IPS DF 4.7 (cell line): ENCODE measurements at regions not wholly inside any gene's neighbourhood (a gene's known extent, or its start where the extent isn't known, plus 50 kb on each side); places are given as distances from the start of the nearest gene placed in this dataset.
A peak's percentile ranks its signal among the peaks of the same experiment; 100 is the strongest.

Source experiments
- DNase-seq: peaks from one replicate; pipeline ENCODE4 v3.0.0-alpha.2; 2013; ENCODE audit warnings: low spot score; ENCODE audit errors: extremely low read depth

DNA sequence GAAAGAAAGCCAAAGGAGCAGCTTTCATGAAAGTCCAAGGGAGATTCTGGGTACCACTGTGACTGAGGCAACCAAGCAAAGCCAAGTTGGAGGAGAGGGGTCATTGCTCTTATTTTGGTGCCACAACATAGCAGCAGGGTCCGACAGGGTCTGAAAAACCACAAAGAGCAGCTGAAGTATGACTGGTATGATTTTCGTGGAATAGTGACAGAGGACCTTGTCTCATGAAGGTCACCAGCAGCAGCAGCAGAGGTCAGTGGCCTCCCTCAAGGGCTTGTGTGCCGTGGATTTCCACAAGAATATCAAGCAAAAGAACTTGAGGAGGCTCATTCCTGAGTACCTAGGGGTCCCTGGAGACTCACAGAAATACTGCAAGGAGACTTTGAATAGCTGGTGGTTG, 160.9 kb upstream of the SYT6 start:
- DNase-seq = no peak

GRCh38 chr1:114314098-114314497, 160.4 kb upstream of the SYT6 start:
- no peak for DNase-seq

GRCh38 chr1:114310695-114311271, 157.1 kb upstream of the SYT6 start:
- DNase-seq = no peak

- DNase-seq = no peak
Measured at GRCh38 chr1:114302821-114303220, 149.2 kb upstream of the SYT6 start.

GRCh38 chr1:114299331-114299975, 145.8 kb upstream of the SYT6 start:
- no peak for DNase-seq

- no peak for DNase-seq
Measured at GRCh38 chr1:114298008-114298407, 144.3 kb upstream of the SYT6 start.

DNA sequence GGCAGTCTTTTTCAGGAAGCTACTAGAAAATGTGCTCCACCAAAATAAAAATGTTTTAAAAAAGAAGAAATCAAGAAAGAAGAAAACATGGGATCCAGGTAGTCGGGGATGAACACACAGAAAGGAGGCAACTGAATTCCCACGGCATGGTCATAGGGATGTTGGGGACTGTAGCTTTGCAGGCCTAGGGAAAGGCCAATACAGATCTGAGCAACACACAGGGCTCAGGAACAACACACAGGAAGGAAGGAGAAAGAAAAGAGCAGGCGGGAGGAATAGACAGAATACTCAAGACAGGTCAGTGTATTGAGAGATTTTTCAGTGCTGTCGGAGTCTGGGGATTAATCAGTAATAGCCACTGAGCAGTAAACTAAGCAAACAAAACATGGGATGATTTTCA, 142.7 kb upstream of the SYT6 start:
- DNase-seq = no peak

DNA sequence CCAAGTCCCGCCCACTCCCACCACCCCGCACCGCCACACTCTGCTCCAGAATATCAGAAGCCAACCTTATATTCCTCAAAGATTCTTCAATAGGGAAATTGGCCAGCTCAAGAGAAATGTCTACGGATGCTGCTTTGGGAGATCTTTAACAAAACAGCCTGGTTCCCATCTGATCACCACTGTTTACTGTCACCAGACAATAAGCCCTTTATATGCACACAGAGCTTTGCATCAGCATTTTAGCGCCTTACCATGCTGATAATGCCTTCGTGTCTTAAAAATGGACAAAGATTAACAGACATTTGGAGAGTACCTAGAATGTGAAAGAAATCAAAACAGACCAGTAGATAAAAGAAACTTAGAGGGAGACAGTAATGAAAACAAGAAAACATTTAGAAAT, 141.7 kb upstream of the SYT6 start:
- DNase-seq = no peak

- DNase-seq = no peak
Measured at GRCh38 chr1:114292835-114293234, 139.2 kb upstream of the SYT6 start.

- DNase-seq = no peak
Measured at GRCh38 chr1:114292194-114292593, 138.5 kb upstream of the SYT6 start.

DNA sequence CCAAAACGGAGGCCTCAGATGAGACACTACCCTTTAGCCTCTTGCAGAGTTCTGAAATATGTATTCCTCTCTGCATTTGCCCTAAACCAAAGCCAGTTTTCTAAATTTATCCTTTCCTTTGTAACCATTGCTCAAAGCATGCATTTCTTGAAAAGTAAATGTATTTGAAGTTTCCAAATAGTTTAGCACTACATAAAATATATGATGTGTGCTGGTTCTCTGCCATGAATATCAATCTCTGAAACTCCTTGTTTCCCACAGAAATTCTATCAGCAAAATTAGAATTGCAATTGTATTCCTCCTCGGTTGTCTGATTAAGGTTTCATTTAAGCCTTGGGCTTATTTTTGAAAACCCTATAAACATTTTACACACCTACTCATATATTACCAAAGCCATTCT, 137.1 kb upstream of the SYT6 start:
- DNase-seq = no peak

GRCh38 chr1:114290341-114290740, 136.7 kb upstream of the SYT6 start:
- no peak for DNase-seq

GRCh38 chr1:114289824-114290223, 136.2 kb upstream of the SYT6 start:
- no peak for DNase-seq

DNA sequence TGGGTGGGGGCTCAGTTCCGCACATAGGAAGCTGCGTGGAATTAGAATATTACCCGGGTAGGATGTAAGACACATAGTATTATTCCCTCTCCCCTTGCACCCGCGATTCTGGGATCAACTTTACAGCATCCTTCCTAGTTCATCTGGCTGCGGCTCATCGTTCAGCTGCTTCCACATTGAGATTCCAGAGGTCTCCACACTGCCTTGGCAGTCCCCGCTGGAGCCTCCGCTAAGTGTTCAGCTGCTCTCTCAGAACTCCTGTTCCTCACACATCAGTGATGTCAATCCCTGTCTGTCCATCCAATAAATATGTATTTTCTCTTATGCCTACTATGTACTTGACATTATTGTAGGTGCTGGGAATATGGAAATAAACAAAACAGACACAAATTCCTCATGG, 135.6 kb upstream of the SYT6 start:
- DNase-seq = no peak

DNA sequence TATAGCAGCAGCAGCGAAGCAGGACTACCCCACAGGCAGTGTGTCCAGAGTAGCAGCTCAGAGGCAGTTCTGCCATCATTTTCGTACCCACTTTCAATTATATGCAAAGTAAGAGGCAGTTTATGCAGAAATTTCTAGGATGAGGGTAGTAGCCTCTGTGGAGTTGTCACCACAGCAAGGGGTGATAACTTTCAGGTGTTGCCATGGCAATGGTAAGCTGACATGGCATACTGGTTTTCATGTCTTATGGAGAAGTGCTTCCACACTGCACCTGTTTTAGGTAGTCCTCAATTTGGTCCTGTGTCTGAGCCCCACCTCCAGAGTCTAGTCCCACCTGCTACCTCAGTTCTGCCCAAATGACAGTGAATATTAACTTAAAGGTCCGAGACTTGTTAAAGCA, 133.3 kb upstream of the SYT6 start:
- DNase-seq = no peak

DNA sequence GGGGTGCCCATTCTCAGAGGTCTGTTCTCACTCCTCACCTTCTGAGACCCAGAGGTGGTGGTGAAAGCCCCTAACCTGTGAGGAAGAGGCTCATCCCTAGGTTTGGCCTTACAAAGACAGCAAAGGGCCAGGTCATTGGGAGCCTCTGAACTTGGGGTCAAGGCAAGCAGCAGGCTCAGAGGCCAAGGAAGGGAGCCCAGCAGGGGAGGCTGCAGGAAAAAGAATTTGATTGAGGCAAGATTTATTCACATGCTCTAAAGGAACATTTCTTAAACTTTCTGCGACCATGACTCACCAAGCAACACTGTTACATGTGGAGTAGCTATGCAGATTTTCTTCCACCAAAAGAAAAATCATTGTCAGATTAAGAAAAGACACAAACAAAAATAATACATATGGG, 132.5 kb upstream of the SYT6 start:
- no peak for DNase-seq

DNA sequence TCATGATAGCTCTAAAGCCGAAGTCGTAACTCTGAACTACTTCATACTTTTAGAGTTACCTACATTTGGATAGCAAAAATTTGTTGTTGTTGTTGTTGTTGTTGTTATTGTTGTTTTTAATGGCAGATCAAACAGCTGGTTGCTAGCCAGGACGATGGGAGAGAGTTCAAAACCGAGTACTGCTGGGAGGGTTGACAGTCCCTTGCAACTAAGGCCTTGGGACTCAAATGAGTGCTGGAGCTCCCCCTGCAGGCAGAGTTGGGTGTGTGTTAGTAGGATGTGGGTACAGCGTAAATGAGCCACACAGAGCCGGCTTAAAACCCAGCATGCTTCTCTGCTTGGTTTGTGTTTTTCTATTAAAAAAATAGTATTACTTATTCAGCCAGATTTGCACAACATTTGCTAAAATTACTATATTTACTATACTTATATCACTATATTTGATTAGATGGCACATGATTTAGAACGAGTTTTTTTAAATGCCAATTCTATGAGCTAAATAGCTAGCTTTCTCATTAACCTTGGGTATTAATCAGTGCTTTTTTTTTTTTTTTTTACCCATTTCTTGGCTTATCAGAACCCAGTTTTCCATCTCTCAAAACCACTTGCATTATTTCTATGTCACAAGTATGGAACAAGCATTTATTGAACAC, 129.2 kb upstream of the SYT6 start:
- peak; percentile 83 for DNase-seq

DNA sequence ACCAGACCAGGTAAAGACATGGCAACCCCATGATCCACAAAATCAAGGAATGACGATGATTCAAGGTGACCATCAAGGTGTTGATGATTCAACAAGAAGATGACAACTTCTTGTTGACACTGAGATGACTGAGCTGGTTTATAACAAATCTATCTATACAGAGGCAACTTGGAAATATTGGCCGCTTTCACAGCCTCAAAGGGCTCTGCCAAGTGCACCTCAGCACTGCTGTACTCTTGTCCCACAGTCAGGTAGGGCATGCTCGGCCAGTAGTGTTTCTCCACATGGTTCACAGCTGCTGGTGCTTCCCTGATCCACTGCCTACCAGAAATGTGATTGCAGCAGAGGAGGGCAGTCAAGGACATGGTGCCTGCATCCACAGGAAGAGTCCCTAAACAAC, 125.2 kb upstream of the SYT6 start:
- DNase-seq = no peak

DNA sequence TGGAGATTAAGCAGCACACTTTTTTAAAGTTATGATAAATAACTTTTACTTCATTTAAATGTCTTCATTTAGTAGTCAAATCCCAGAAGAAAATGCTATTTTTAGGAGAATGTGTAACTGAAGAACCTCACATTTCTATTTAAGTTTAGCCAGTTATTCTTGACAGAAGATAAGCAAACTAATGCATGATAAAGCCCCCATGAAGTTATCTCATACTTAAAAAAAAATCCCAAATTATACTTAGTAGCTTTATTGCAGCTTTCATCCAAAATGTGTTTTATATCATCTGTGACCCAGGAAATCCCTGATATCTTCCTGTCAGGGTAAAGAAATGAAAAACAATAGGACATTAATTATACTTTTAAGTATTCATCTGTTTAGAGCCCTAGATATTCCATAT, 124.8 kb upstream of the SYT6 start:
- DNase-seq = no peak

- no peak for DNase-seq
Measured at GRCh38 chr1:114274621-114275317, 121.1 kb upstream of the SYT6 start.

DNA sequence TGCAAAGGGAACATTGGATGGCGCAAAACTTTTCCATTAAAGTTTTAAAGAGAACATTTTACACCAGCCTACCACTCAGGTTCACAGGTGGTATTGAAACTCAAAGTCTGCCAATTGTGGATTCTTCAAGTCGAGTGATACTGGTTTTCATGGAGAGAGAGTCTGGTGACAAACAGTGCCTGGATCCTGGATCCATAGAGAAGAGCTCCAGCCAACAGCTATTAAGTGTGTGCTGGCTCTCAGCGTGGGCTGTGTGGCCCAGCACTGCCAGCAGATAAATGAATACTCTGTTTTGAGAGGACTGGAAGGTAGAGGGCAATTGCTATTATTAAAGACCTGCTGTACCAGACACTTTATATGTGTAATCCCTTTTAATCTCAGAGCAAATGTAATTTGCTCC, 118.9 kb upstream of the SYT6 start:
- no peak for DNase-seq

GRCh38 chr1:114270718-114271117, 117.0 kb upstream of the SYT6 start:
- no peak for DNase-seq

GRCh38 chr1:114270282-114270681, 116.6 kb upstream of the SYT6 start:
- no peak for DNase-seq
